ENCODE measurements at regions not wholly inside any gene's neighbourhood (a gene's known extent, or its start where the extent isn't known, plus 50 kb on each side); places are given as distances from the start of the nearest gene placed in this dataset.

DNA sequence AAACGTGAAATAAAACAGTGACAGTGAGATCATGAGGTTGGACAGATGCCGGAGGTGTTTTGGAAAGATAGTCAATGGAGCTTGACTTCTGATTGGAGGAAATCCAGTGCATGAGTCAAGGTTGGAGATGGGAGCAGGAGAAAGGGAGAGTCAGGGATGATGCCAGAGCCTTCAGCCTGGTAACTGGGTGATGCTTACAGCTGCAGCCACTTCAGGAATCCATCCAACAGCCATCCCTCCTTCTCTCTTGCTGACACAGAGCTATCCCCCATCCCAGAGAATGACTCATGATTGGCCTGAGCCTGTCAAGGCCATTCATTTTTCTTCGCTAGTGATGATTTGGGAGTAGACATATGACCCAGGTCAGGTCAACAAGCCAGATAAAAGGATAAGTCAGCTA, 112.8 kb downstream of the SAMD5 start:
- Histone ChIP-seq H3K36me3 (ENCODE audit: control insufficient read depth, insufficient read depth, low read length) (no peaks in the 10 kb centered on the region), H3K4me1 (ENCODE audit: control insufficient read depth, insufficient read depth, low read length) (no peaks in the 10 kb centered on the region), H3K4me3 (ENCODE audit: low read depth, low read length) (no peak overlapping the region), H3K27ac (ENCODE audit: low read depth, low read length) (no peak overlapping the region), H3K27me3 (ENCODE audit: control insufficient read depth, insufficient read depth, low read length) (no peaks in the 10 kb centered on the region), H3K9ac (ENCODE audit: low read length) (no peak overlapping the region), H3K9me3 (ENCODE audit: control insufficient read depth, insufficient read depth, low read depth, low read length) (no peaks in the 10 kb centered on the region)

- Histone ChIP-seq H3K9ac (ENCODE audit: low read length) (no peak overlapping the region), H3K4me1 (ENCODE audit: control insufficient read depth, insufficient read depth, low read length) (no peaks in the 10 kb centered on the region), H3K27me3 (ENCODE audit: control insufficient read depth, insufficient read depth, low read length) (no peaks in the 10 kb centered on the region), H3K4me3 (ENCODE audit: low read depth, low read length) (no peak overlapping the region), H3K27ac (ENCODE audit: low read depth, low read length) (no peak overlapping the region), H3K36me3 (ENCODE audit: control insufficient read depth, insufficient read depth, low read length) (no peaks in the 10 kb centered on the region), H3K9me3 (ENCODE audit: control insufficient read depth, insufficient read depth, low read depth, low read length) (no peaks in the 10 kb centered on the region)
Measured at GRCh38 chr6:147621961-147622360, 113.5 kb downstream of the SAMD5 start.

- no peaks in the 10 kb centered on the region for H3K9me3 ChIP-seq (ENCODE audit: control insufficient read depth, insufficient read depth, low read depth, low read length)
- H3K27ac ChIP-seq (ENCODE audit: low read depth, low read length) = no peak overlapping the region
- H3K36me3 ChIP-seq (ENCODE audit: control insufficient read depth, insufficient read depth, low read length) = no peaks in the 10 kb centered on the region
- no peak overlapping the region for H3K9ac ChIP-seq (ENCODE audit: low read length)
- no peak overlapping the region for H3K4me3 ChIP-seq (ENCODE audit: low read depth, low read length)
- H3K27me3 ChIP-seq (ENCODE audit: control insufficient read depth, insufficient read depth, low read length) = no peaks in the 10 kb centered on the region
- H3K4me1 ChIP-seq (ENCODE audit: control insufficient read depth, insufficient read depth, low read length) = no peaks in the 10 kb centered on the region
Measured at GRCh38 chr6:147624946-147625515, 116.5 kb downstream of the SAMD5 start.

DNA sequence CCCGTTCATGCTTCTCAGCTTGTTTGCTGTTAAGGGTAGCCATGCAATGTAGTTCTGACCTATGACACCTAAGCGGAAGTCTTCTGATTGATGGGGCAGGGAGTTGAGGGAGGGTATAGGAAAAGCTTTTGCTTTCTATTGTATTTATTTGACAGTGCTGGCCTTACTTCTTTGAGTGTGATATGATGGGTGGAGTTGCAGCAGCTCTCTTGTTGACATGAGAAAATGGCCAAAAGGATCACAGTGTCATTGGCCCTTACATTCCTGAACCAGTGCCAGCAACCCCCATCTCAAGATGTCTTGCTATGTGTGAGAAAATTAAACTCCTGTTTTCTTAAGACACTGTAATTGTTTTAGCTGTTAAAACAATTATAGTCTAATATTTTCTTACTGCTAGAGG, 117.5 kb downstream of the SAMD5 start:
- Histone ChIP-seq H3K27ac (ENCODE audit: low read depth, low read length) (no peak overlapping the region), H3K36me3 (ENCODE audit: control insufficient read depth, insufficient read depth, low read length) (no peaks in the 10 kb centered on the region), H3K9me3 (ENCODE audit: control insufficient read depth, insufficient read depth, low read depth, low read length) (no peaks in the 10 kb centered on the region), H3K4me1 (ENCODE audit: control insufficient read depth, insufficient read depth, low read length) (no peaks in the 10 kb centered on the region), H3K9ac (ENCODE audit: low read length) (no peak overlapping the region), H3K27me3 (ENCODE audit: control insufficient read depth, insufficient read depth, low read length) (no peaks in the 10 kb centered on the region), H3K4me3 (ENCODE audit: low read depth, low read length) (no peak overlapping the region)

DNA sequence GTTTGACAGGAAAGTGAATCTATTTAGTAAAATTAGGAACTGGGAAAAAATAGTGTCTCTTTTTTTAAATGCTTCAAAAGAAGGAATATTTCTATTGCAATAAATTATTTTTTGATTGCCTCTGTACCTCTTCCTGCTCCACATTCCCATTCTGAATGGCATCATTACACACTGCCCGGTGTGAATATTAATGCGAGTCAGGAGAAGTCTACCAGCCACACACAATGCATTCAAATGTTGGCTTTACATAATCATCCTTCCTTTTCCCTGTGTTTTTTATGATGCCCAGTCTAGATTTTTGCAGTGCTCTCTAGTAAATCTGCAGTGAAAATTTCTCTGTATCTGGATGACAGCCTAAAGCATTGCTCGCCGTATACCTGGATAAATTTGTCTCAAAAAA, 118.9 kb downstream of the SAMD5 start:
- Histone ChIP-seq H3K4me3 (ENCODE audit: low read depth, low read length) (no peak overlapping the region), H3K9me3 (ENCODE audit: control insufficient read depth, insufficient read depth, low read depth, low read length) (no peaks in the 10 kb centered on the region), H3K27me3 (ENCODE audit: control insufficient read depth, insufficient read depth, low read length) (no peaks in the 10 kb centered on the region), H3K36me3 (ENCODE audit: control insufficient read depth, insufficient read depth, low read length) (no peaks in the 10 kb centered on the region), H3K27ac (ENCODE audit: low read depth, low read length) (no peak overlapping the region), H3K4me1 (ENCODE audit: control insufficient read depth, insufficient read depth, low read length) (no peaks in the 10 kb centered on the region), H3K9ac (ENCODE audit: low read length) (no peak overlapping the region)

GRCh38 chr6:147633191-147633590, 124.7 kb downstream of the SAMD5 start:
- no peak overlapping the region for H3K9ac ChIP-seq (ENCODE audit: low read length)
- H3K4me1 ChIP-seq (ENCODE audit: control insufficient read depth, insufficient read depth, low read length) = no peaks in the 10 kb centered on the region
- H3K27ac ChIP-seq (ENCODE audit: low read depth, low read length) = no peak overlapping the region
- peaks cover 12% of the 10 kb centered on the region for H3K9me3 ChIP-seq (ENCODE audit: control insufficient read depth, insufficient read depth, low read depth, low read length)
- H3K27me3 ChIP-seq (ENCODE audit: control insufficient read depth, insufficient read depth, low read length) = no peaks in the 10 kb centered on the region
- H3K36me3 ChIP-seq (ENCODE audit: control insufficient read depth, insufficient read depth, low read length) = no peaks in the 10 kb centered on the region
- H3K4me3 ChIP-seq (ENCODE audit: low read depth, low read length) = no peak overlapping the region

DNA sequence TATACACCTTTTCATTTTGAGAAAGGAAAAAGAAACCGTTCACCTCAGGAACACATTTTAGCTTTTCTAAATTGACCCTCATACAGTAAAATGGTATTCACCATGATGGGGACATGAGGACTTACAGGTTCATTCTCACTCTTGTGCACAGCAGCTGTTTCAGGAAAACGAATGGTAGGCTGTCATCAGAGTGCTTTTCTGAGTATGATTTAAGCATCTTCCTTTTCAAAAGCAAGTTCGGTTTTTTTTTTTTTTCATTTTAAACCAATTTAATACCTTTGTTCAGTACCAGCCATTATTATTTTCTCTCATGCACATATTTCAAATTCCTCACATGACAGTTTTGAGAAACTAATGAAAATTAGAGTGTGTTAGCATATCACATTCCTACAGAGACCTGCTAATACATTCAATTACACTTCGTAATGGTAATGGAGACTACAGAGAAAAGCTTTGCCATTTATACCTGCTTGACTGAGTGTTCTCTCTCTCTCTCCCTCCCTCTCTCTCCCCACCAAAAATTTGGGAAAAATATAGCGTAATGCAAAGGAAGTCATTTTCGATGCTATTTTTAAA, 129.2 kb downstream of the SAMD5 start:
- no peak overlapping the region for H3K27ac ChIP-seq (ENCODE audit: low read depth, low read length)
- peaks cover 12% of the 10 kb centered on the region for H3K9me3 ChIP-seq (ENCODE audit: control insufficient read depth, insufficient read depth, low read depth, low read length)
- no peak overlapping the region for H3K9ac ChIP-seq (ENCODE audit: low read length)
- no peaks in the 10 kb centered on the region for H3K36me3 ChIP-seq (ENCODE audit: control insufficient read depth, insufficient read depth, low read length)
- H3K4me3 ChIP-seq (ENCODE audit: low read depth, low read length) = no peak overlapping the region
- H3K27me3 ChIP-seq (ENCODE audit: control insufficient read depth, insufficient read depth, low read length) = no peaks in the 10 kb centered on the region
- no peaks in the 10 kb centered on the region for H3K4me1 ChIP-seq (ENCODE audit: control insufficient read depth, insufficient read depth, low read length)

- Histone ChIP-seq H3K27ac (ENCODE audit: low read depth, low read length) (no peak overlapping the region), H3K4me1 (ENCODE audit: control insufficient read depth, insufficient read depth, low read length) (no peaks in the 10 kb centered on the region), H3K9ac (ENCODE audit: low read length) (no peak overlapping the region), H3K9me3 (ENCODE audit: control insufficient read depth, insufficient read depth, low read depth, low read length) (peaks cover 8% of the 10 kb centered on the region), H3K27me3 (ENCODE audit: control insufficient read depth, insufficient read depth, low read length) (no peaks in the 10 kb centered on the region), H3K4me3 (ENCODE audit: low read depth, low read length) (no peak overlapping the region), H3K36me3 (ENCODE audit: control insufficient read depth, insufficient read depth, low read length) (no peaks in the 10 kb centered on the region)
Measured at GRCh38 chr6:147639279-147639678, 130.8 kb downstream of the SAMD5 start.

DNA sequence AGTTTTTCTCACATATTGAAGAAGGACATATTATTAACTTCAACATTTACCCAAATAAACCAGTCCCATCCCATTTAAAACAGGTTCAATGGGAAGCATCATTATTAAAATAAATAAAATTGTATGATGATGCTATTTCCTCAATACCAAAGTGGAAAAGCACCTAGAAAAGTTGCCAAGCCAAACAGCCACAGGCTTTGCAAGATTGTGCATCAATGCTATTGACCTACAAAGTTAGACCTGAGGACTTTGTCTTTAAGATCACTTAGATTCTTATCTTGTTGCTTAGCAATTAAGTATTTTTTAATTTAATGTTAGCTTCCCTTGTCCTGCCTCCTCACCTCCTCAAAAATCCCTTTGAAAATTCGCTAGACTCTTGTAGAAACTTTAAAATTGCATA, 132.1 kb downstream of the SAMD5 start:
- no peaks in the 10 kb centered on the region for H3K4me1 ChIP-seq (ENCODE audit: control insufficient read depth, insufficient read depth, low read length)
- H3K9me3 ChIP-seq (ENCODE audit: control insufficient read depth, insufficient read depth, low read depth, low read length) = no peaks in the 10 kb centered on the region
- H3K36me3 ChIP-seq (ENCODE audit: control insufficient read depth, insufficient read depth, low read length) = no peaks in the 10 kb centered on the region
- H3K27me3 ChIP-seq (ENCODE audit: control insufficient read depth, insufficient read depth, low read length) = no peaks in the 10 kb centered on the region
- no peak overlapping the region for H3K9ac ChIP-seq (ENCODE audit: low read length)
- no peak overlapping the region for H3K27ac ChIP-seq (ENCODE audit: low read depth, low read length)
- H3K4me3 ChIP-seq (ENCODE audit: low read depth, low read length) = no peak overlapping the region

DNA sequence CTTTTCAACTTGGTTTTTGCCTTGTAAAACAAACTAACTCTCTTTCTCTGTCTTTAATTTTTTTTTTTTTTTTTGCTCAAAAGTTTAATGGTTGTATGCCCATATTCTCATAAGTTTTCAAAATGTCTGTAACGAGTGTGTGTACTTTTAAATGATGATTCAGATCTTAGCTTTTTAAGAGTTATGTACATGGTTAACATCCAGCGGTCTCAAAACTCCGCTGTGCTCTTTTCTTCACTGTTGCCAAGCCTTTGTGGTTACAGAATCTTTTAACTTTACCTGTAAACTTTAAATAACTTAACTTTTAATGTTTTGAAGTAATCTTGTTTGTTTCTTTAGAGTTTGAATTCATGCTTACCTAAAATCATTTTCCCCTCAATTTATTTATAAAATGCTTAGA, 133.0 kb downstream of the SAMD5 start:
- no peak overlapping the region for H3K9ac ChIP-seq (ENCODE audit: low read length)
- H3K36me3 ChIP-seq (ENCODE audit: control insufficient read depth, insufficient read depth, low read length) = no peaks in the 10 kb centered on the region
- no peak overlapping the region for H3K27ac ChIP-seq (ENCODE audit: low read depth, low read length)

DNA sequence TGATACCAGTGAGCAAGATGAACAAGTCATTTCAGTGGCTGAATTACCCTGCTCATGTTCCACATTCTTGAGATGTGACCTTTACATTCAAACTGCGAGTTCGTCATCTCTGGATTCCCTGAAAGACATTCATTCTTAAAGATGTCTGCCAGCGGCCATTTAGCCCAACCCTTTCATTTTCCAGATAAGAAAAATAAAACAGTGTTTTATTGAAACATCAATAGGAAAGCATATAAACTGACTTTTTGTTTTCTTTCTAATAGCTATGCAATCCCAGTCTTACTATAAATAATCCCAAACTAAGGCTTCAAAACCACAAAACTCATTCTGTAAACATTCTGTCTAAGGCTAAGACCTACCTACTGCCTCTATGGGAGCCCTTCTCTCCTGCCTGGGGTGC, 134.0 kb downstream of the SAMD5 start:
- Histone ChIP-seq H3K36me3 (ENCODE audit: control insufficient read depth, insufficient read depth, low read length) (no peaks in the 10 kb centered on the region), H3K4me3 (ENCODE audit: low read depth, low read length) (no peak overlapping the region), H3K27me3 (ENCODE audit: control insufficient read depth, insufficient read depth, low read length) (no peaks in the 10 kb centered on the region), H3K27ac (ENCODE audit: low read depth, low read length) (no peak overlapping the region), H3K9me3 (ENCODE audit: control insufficient read depth, insufficient read depth, low read depth, low read length) (no peaks in the 10 kb centered on the region), H3K4me1 (ENCODE audit: control insufficient read depth, insufficient read depth, low read length) (no peaks in the 10 kb centered on the region), H3K9ac (ENCODE audit: low read length) (no peak overlapping the region)

More for the DNA sequence above, 133.0 kb downstream of the SAMD5 start:
- Histone ChIP-seq H3K4me1 (ENCODE audit: control insufficient read depth, insufficient read depth, low read length) (no peaks in the 10 kb centered on the region), H3K9me3 (ENCODE audit: control insufficient read depth, insufficient read depth, low read depth, low read length) (no peaks in the 10 kb centered on the region), H3K27me3 (ENCODE audit: control insufficient read depth, insufficient read depth, low read length) (no peaks in the 10 kb centered on the region), H3K4me3 (ENCODE audit: low read depth, low read length) (no peak overlapping the region)
